AG09319 (cell line): ENCODE measurements at regions not wholly inside any gene's neighbourhood (a gene's known extent, or its start where the extent isn't known, plus 50 kb on each side); places are given as distances from the start of the nearest gene placed in this dataset.

Experiments used
- DNase-seq: peaks from one replicate; pipeline ENCODE4 v3.0.0-alpha.2; 2010; ENCODE audit warnings: low read depth; ENCODE audit errors: extremely low read depth
- CTCF ChIP-seq: IDR thresholded peaks from 2 replicates; pipeline ENCODE4 v1.5.1; 2011; ENCODE audit warnings: low read depth, mild to moderate bottlenecking, inconsistent platforms, low read length, moderate library complexity

GRCh38 chr5:68445257-68446069, 229.9 kb downstream of the PIK3R1 start:
- no peak for TF ChIP-seq CTCF
- no peak for DNase-seq

GRCh38 chr5:68446070-68446357, 230.5 kb downstream of the PIK3R1 start:
- DNase-seq = no peak
- no peak for TF ChIP-seq CTCF

GRCh38 chr5:68446487-68446894, 230.9 kb downstream of the PIK3R1 start:
- no peak for DNase-seq
- TF ChIP-seq CTCF = no peak

GRCh38 chr5:68447136-68447929, 231.8 kb downstream of the PIK3R1 start:
- no peak for DNase-seq
- TF ChIP-seq CTCF = no peak

GRCh38 chr5:68449380-68449779, 233.8 kb downstream of the PIK3R1 start:
- no peak for DNase-seq

GRCh38 chr5:68450245-68450852, 234.8 kb downstream of the PIK3R1 start:
- no peak for TF ChIP-seq CTCF
- no peak for DNase-seq

More at GRCh38 chr5:68449380-68449779, 233.8 kb downstream of the PIK3R1 start:
- no peak for TF ChIP-seq CTCF

- TF ChIP-seq CTCF = no peak
- no peak for DNase-seq
Observed at GRCh38 chr5:68452286-68452685, 236.7 kb downstream of the PIK3R1 start.
